Activated CD4-positive, alpha-beta T cell treated with anti-CD3 and anti-CD28 coated beads, Interleukin-2, Interleukin-4, amounts not matched to agents 100 ng/mL and 50 ng/mL, durations not matched to agents 16 hours and 8 hours (primary cell): ENCODE measurements at regions not wholly inside any gene's neighbourhood (a gene's known extent, or its start where the extent isn't known, plus 50 kb on each side); places are given as distances from the start of the nearest gene placed in this dataset.
"Not testable (repeated sequence)": the region's sequence is repeated elsewhere in the genome, so short reads cannot be mapped to it uniquely, and the experiment has no call there.

Experiments used
- DNase-seq: peaks from one replicate; pipeline ENCODE4 v3.0.0-alpha.2; 2020; ENCODE audit warnings: low spot score

DNA sequence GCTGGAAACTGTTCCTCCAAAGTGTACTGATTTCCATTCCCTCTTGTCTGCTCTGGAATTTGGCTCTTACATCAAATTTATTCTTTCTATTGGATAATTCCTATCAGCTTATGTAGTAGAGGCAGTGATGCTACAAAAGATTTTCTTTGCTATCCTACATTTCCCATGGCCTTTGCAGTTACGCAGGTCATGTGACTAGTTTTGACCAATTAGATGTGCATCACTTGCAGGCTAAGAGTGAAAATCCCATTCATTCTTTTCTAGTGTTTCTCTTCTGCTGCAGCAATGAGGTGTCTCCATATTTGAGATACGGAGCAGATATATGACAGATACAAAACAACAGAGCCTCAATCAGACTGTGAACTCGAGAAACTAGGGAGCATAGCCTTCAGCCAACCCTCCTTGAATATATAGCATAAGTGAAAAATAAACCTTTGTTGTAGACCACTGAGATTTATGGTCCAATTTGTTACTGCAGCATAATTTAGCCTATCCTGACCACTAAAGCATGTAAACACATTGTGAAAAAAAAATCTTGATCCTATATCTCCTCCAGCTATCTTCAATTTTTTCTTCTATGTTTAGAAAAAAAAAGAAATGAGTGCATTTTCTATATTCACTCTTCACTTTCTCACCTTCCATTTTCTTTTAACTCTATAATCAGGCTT lies 102.0 kb downstream of the HNMT start:
- no peak for DNase-seq

DNA sequence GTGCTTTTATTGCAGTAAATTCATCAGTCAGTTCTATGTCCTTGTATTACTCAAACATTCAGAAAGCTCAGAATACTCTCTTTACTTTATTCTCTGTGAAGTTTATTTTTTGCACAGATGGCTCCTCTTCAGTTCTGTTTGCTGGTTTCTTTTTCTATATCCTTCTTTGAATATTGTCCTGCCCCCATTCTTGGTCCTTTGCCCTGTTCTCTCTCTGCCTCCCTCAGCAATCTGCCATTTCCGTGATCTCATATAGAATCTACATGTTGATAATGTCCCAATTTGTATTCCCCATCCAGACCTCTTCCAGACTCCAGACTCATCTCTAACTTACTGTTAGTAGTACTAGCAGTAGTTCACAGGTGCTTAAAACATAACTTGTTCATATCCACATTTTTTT lies 102.6 kb downstream of the HNMT start:
- DNase-seq: no peak

DNA sequence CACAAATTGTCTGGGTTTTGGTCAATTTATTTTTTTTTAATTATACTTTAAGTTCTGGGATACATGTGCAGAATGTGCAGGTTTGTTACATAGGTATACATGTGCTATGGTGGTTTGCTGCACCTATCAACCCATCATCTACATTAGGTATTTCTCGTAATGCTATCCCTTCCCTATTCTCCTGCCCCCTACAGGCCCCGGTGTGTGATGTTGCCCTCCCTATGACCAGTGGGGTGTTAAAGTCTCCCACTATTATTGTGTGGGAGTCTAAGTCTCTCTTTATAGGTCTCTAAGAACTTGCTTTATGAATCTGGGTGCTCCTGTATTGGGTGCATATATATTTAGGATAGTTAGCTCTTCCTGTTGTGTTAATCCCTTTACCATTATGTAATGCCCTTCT lies 104.4 kb downstream of the HNMT start:
- not testable (repeated sequence) for DNase-seq

DNA sequence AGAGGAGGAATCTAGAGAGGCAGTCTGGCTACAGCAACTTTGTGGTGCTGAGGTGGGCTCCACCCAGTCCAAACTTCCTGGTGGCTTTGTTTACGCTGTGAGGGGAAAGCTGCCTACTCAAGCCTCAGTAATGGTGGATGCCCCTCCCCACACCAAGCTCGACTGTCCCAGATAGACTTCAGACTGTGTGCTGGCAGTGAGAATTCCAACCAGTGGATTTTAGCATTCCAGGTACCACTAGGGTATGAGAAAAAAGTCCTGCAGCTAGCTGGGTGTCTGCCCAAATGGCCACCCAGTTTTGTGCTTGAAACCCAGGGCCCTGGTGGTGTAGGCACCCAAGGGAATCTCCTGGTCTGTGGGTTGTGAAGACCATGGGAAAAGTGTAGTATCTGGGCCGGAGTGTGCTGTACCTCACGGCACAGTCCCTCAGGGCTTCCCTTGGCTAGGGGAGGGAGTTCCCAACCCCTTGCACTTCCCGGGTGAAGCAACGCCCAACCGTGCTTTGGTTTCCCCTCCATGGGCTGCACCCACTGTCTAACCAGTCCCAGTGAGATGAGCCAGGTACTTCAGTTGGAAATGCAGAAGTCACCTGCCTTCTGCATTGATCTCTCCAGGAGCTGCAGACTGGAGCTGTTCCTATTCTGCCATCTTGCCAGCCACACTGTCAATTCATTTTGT lies 106.9 kb downstream of the HNMT start:
- not testable (repeated sequence) for DNase-seq

DNA sequence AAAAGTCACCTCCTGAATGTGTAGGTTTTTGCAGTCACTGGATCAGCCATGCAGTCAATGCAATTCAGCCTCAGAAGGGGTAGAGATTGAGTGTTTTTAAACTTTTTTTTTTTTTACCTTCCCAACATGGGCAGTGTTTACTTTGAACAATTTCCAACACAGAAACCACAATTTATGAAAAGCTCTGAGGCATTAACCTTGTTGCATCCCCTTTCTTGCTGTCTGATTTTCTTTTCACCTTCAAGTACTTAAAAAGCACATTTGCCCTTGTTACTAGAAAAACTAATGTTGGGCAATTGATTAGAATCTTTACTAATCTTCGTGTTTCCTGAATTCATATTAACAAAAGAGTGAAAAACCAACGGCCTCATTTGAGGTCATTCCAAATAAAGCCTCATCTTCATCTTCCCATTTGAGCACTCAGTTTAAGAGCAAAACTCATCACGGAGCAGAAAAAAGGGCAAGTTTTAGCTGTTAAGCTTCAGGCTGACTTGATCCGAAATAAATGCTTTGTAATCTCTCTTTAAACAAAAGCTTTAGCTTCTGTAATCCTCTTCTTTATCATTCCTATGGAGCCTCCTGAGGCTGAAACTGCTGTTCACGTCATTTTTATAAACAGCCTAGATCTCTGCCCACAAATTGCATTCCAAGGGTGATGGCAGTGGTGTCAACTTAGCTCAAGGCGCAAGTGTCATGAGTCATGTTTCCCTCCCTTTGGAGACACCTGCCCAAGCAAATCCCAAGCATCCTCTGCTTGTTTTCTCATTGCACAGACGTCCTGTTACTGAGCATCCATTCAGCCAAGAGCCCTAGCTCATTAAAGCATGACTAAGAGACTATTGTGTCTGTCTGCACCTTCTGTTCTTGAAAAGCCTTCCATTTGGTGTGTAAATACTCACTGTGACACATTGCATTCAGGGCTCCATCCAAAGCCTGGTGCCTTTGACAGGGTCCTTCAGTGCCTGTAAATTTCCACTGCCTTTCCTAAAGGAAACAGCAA lies 107.7 kb downstream of the HNMT start:
- DNase-seq: no peak

DNA sequence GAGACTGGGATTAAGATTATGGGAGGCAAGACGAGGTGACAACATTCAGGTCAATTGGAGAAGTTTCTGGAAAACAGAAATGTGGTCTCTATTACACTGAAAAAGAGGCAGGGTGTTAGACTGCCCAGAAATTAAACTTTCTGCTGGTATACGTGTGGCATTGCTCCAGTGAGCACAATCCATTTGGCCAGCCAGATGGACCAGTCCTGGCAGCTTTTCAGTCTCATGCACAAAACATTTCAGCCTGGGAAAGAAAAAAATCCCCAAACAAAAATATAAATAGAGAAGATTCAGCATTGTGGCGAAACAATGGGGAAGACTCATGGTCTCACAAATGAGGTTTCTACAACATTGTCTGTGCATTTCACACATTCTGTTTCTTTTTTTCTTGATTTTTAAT lies 113.9 kb downstream of the HNMT start:
- no peak for DNase-seq

DNA sequence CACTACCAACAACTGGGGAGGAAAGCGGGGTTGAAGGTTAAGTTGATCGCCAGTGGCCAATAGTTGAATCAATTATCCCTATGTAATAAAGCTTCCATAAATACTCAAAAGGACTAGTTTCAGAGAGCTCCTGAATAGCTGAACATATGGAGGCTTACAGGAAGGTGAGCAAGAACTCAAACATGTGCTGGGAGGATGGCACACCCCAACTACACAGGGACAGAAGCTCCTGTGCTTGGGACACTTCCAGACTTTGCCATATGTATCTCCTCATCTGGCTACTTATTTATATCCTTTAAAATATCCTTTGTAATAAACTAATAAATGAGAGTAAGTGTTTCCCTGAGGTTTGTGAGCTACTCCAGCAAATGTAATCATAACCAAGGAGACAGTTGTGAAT lies 115.7 kb downstream of the HNMT start:
- no peak for DNase-seq

DNA sequence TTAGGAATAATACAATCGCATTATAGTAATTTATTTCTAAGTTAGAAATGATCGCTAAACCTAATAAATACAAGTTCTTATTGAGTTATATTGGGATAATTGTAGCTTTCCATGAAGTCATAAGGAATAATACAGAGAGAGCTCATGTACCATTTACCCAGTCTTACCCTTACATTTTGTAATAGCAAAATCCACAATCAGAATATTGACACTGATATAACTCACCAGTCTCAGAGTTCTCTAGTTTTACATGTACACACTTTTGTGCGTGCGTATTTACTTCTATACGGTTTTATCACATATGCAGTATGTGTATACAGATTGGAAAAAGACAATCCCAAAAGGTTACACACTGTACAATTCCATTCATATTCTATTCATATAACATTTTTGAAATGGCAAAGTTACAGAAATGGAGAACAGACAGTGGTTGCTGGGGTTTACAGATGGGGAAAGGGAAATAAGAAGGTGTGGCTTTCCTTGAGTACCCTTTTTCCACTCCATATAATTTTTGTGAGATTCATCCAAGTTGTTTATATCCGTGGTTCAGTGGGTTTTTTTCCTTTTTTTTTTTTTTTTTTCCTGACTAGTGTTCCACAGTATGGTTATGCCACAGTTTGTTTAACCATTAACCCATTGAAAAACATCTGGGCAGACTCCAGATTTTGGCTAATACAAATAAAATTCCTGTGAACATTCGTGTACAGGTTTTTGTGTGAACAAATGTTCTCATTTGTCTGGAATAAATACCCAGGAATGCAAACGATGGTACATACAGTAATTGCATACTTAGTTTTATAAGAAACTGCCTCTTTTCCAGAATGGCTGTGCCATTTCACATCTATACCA lies 117.2 kb downstream of the HNMT start:
- no peak for DNase-seq

DNA sequence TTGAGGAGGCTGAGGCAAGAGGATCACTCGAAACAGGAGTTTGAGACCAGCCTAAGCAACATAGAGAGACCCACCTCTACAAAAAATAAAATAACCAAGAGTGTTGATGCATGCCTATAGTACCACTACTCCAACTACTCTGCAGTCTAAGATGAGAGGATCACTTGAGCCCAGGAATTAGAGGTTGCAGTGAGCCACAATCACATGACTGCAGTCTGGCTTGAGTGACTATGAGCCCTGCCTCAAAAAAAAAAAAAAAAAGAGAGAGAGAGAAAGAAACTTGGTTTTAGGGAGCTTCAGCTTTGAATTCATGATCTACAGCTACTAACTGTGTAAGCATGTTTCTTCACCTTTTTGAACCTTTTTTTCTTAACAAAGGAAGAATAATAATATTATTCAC lies 119.9 kb downstream of the HNMT start:
- no peak for DNase-seq

DNA sequence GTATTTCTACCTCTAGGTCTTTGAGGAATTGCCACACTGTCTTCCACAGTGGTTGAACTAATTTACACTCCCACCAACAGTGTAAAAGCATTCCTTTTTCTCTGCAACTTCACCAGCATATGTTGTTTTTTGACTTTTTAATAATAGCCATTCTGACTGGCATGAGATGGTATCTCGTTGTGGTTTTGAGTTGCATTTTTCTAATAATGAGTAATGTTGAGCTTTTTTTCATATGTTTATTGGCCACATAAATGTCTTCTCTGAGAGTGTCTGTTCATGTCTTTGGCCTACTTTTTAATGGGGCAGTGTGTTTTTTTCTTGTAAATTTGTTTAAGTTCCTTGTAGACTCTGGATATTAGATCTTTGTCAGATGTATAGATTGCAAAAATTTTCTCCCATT lies 121.2 kb downstream of the HNMT start:
- DNase-seq: not testable (repeated sequence)

DNA sequence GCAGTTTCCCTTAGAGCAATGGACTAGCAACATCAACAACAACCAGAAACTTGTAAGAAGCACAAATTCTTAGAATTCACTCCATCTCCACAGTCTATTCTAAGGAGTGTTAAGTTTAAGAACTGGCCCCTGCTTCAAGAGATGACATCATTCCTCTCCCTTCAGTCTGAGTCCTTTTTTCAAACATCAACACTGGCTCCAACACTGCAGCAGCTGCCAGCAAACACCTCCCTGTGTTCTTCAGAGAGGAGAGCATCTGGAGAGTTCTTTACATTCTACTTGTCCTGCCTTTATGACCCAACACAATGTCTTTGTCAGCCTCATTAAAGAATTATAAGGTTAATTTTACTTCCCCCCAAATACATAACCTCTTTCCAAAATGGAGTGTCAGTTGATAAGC lies 122.3 kb downstream of the HNMT start:
- no peak for DNase-seq

DNA sequence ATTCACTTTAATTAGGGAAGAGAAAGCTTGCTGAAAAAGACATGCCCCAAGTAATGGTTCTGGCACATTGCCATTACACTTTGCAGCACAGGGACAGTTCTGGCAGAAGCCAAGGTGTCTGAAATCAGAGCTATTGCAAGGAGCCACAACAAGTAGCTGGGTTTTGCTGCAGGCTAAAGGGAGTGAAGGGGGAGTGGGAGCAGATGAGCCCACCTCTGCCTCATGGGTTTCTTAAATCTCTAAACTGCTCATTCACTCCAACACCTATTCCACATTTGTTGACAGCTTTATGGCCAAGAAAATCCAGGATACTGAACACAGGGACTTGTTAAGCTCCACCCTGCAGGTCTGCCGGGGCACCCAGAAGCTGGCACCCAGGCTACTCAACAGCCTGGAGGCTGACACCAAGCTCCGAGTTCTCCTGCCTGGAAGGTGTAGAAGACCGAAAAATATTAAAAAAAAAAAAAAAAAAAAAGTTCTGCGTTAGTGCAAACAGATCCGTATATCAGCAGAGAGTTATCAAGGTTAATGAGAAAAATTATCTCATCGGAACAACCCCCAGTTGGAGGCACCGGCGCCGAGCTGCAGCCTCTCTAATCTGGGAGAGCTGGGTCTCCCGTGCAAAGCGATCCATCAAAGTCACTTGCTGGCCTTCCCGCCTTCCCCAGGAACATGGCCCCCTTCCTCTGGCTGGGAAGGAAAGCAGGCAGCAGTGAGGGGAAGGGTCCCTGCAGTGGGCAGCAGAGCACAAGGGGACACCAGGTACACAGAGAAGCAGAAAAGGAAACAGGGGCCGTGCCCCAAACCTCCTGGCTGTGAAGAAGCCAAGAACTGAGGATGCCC lies 123.7 kb downstream of the HNMT start:
- no peak for DNase-seq

DNA sequence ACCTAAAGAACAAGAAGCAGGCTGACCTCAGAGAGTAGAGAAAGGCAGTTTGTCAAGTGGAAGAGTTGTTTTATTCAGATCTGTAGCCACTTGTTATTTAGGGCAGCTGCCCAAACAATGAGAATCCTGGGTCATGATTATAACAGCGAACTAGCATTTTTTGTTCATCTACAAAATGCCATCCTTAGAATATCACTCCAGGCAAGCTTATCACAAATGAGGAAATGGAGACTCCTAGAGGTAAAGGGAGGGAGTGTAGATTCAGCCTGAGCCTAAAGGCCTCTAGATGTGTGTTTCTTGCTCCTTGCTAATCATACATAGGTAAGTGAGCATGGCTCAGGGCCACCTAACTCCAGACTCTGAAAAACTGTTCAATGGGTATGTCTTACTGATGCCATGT lies 126.1 kb downstream of the HNMT start:
- DNase-seq: no peak

DNA sequence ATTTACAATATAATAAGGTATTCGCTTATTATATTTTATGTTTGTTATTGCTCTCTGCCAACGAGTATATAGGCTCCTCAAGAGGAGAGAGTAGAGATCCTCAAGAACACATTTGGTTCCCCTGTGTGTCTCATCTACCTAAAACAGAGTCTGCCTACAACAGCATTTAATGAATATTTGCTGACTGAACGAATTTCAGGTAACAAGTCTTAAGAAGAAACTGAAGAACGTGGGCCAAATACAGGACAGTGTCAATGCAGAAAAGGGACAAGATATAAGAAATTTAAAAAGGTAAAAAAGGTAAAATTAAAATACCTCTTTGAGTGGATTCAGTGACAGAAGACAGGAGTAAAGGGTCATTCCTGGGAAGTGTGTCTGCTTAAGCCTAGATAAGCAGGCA lies 129.2 kb downstream of the HNMT start:
- no peak for DNase-seq

DNA sequence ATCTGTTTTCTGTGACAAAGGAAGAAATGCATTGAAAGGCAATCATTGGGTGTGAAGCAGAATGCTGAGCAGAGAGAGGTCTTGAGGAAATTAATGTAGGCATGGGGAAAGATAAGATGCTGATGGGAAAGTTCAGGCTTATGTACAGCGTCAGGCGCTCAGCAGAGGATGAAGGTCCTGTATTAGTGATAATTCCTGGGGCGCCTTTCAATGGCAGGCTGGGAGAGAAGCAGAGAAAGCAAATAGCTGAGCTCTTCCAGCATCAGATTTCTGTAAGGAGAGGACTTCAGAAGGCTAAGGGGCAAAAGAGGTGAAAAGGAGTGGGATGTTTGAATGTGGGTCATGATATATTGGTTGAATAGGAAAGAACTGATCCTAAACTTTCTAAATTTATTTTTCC lies 129.8 kb downstream of the HNMT start:
- no peak for DNase-seq

DNA sequence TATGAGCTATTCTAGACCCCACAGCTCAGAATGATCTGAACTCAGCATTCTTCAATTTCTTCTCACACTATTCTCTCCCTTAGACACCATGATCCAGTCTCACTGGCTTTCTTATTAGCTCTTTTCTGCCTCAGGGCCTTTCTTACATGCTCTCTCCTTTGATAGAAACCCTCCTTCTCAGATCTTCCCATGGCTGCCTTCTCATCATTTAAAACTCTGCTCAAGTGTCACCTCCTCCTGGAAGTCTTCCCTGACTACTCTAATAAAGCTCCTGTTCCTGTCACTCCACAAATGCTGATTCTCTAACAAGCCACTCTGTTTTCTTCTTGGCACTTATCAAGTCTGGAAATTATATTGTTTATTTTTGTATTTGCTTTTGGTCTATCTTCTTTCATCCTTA lies 131.1 kb downstream of the HNMT start:
- no peak for DNase-seq

DNA sequence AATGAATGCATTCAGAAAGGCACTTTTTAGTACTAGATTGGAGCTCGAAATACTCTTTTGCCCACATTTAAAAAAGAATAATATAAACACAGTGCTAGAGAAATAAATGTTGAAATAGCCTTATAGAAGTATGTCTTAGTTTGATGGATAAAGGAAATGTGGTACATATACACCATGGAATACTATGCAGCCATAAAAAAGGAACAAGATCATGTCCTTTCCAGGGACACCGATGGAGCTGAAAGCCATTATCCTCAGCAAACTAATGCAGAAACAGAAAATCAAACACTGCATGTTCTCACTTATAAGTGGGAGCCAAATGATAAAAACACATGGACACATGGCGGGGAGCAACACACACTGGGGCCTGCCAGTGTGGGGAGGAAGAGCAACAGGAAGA lies 135.0 kb downstream of the HNMT start:
- not testable (repeated sequence) for DNase-seq

DNA sequence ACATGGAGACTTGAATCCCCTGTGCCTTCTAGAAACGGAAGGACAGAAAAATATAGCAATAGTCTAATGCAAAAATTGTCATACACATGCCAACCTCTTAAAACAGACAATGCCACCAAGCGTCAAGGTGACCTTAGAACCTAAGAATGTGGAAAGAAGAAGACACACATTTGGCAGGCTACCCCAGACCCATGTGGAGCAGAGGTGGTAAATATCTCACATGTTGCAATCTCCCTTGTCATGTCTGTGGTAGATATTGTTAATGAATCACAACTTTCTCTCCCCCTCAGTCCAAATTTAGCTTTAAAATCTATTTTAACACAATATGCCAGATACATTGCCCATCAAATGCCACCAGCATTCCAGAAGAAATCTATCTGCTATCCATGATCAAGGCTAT lies 137.4 kb downstream of the HNMT start:
- DNase-seq: no peak

DNA sequence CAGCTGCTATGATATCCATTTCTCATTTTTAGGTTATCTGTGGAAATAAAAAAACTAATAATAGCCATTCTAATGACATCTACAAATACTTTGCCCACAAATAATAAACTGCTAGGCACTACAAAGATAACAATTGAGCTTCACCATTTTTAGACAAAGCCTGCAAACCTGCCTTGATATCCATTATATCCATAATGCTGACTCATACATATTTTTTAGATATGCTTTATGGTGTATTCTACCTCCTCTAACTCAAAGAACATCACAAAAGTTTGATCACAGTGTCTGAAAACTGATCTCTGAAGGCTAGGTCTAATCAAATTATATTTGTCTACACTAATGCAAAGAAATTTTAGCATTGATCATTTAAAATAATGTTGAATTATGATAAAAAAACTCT lies 138.4 kb downstream of the HNMT start:
- DNase-seq: no peak

DNA sequence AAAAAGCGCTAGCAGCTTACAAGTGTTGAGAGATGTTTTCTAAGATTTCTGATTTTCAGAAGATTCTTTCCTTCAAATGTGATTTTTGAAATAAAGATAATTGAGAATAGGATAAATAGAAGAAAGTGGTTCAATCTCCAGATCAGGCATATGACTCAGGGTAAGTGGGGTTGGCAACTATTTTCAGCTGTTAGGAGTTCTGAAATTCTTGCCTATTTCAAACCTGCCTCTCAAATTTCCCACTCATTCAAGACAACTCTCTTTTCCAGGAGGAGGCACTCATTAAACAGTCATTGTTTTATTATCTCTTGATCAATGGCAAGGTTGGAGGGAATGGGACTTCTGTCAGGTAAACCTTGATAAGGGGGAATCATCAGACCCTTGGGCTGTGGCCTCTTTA lies 138.9 kb downstream of the HNMT start:
- DNase-seq: no peak

DNA sequence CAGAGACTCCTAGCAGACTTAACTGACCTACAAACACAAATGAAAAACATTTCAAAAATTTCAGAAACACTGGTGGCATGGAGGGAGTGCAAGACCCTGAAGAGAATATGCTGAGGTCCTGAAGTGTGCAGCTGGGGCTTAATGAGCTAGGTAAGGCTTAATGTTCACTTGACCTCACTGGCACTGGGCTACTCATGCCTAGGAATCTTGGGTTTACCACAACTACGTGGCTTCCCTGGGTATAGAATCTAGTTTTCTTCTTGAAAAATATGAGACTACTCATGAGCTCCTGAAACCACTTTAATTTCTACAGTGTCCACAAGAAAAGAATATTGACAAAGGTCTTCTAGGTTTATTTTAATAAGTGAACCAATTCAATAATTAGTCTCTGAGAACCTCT lies 139.8 kb downstream of the HNMT start:
- DNase-seq: no peak
